Tibial nerve (tissue), 4 donors: ENCODE measurements at regions not wholly inside any gene's neighbourhood (a gene's known extent, or its start where the extent isn't known, plus 50 kb on each side); places are given as distances from the start of the nearest gene placed in this dataset.

ENCODE experiments used
- EP300 ChIP-seq, 2 donors: sonication (generic); formaldehyde crosslinking; IDR thresholded peaks; one replicate each; pipeline ENCODE4 v1.6.1; 2017; ENCODE audit warnings: antibody characterized with exemption in 2 of 2, mild to moderate bottlenecking in 1 of 2
- POLR2A ChIP-seq, 2 donors: fragments of 450-650 bp; IDR thresholded peaks; one replicate each; pipeline ENCODE4 v1.6.1; 2017; ENCODE audit warnings: antibody characterized with exemption in 2 of 2, mild to moderate bottlenecking in 2 of 2, moderate library complexity in 2 of 2
- TF ChIP-seq, protein P1 (sequence below), 5 experiments: fragments of 200-600 bp in 3 of 5; fragments of 450-650 bp in 2 of 5; sonication (generic) in 3 of 5; IDR thresholded peaks; one replicate each; pipeline ENCODE4 v1.5.1; 2016 to 2019; ENCODE audit warnings: antibody characterized with exemption in 5 of 5, mild to moderate bottlenecking in 3 of 5, moderate library complexity in 2 of 5

DNA sequence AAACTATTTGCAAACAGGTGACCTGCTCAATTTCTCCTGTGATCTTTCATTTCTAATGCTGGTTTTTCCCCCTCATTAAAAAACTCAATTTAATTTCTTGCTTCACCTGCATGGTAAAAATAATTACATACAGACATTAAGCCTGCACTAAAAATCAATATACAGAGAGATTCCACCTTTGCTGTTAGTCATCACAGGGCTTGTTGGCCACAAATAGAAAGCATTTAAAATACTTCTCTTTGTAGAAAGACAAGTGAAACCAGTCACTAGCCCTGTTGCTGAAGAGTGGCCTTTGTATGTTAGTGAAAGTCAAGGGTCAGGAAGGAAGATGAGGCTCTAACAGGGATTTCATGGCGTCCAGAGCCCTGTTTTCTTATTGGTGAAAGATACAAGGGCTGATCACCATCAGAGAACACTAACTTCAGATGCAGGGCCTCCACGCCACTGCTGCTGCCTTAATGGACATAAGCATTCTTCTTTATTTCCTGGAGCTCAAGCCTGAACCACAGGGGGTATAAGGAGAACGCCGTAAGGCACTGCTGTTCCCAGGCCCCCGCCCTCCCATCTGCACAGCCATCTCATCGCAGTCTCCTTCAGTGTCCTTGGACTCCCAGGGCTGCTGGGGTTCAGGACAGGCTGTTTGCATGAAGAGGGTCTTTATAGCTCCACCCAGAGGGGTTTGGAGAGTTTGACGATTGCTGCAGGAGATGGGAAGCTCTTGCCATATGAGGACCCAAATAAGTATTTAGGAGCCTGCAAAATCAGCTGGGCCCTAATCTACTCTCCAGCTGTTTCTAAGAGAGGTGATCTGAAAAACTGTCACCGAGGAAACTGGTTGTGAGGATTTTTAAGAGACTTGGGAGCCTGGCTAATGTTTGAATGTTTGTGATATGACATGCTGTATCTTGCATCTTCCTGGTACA is 117.3 kb upstream of the IRF2BP2 start:
- TF ChIP-seq, protein P1, sequence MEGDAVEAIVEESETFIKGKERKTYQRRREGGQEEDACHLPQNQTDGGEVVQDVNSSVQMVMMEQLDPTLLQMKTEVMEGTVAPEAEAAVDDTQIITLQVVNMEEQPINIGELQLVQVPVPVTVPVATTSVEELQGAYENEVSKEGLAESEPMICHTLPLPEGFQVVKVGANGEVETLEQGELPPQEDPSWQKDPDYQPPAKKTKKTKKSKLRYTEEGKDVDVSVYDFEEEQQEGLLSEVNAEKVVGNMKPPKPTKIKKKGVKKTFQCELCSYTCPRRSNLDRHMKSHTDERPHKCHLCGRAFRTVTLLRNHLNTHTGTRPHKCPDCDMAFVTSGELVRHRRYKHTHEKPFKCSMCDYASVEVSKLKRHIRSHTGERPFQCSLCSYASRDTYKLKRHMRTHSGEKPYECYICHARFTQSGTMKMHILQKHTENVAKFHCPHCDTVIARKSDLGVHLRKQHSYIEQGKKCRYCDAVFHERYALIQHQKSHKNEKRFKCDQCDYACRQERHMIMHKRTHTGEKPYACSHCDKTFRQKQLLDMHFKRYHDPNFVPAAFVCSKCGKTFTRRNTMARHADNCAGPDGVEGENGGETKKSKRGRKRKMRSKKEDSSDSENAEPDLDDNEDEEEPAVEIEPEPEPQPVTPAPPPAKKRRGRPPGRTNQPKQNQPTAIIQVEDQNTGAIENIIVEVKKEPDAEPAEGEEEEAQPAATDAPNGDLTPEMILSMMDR (IDR thresholded peaks at IDR 0.05): no peak
- no peak for TF ChIP-seq POLR2A (IDR thresholded peaks at IDR 0.05)
- TF ChIP-seq EP300 (IDR thresholded peaks at IDR 0.05): no peak
